SK-N-SH (cell line): ENCODE measurements at regions not wholly inside any gene's neighbourhood (a gene's known extent, or its start where the extent isn't known, plus 50 kb on each side); places are given as distances from the start of the nearest gene placed in this dataset.

Source experiments
- CTCF ChIA-PET: fragments of 300-600, 350-600 bp; formaldehyde crosslinking; extraction: SDS; loops from one replicate; lab custom pipeline; 2021; lab: Yijun Ruan, JAX
- POLR2A ChIA-PET: fragments of 350-600 bp; sonication (Branson Sonifier 250); formaldehyde crosslinking; extraction: SDS; loops from one replicate; lab custom pipeline; 2020; ENCODE audit warnings: antibody characterized with exemption, inconsistent platforms; lab: Yijun Ruan, JAX
- DNase-seq: peaks from one replicate; pipeline ENCODE4 v3.0.0; 2012
- H2AFZ ChIP-seq: fragments of 200-600 bp; sonication (generic); 2 replicates; pipeline ENCODE4 v1.8.1; 2016; ENCODE audit warnings: antibody characterized with exemption, mild to moderate bottlenecking, low read depth
- H3F3A ChIP-seq: fragments of 200-600 bp; sonication (generic); replicated peaks from 2 replicates; pipeline ENCODE3; 2016; ENCODE audit warnings: antibody characterized with exemption, mild to moderate bottlenecking; ENCODE audit not compliant: insufficient read depth
- H3K27ac ChIP-seq, 2 experiments: fragments of 200-500 bp in 1 of 2; fragments of 200-600 bp in 1 of 2; sonication (Bioruptor generic) in 1 of 2; sonication (generic), shearing (Covaris generic) in 1 of 2; 2 replicates each; pipeline versions ENCODE4 v1.5.1 to v1.6.1; 2014 to 2016; ENCODE audit warnings: low read depth in 2 of 2, inconsistent platforms in 1 of 2, low read length in 1 of 2, mild to moderate bottlenecking in 1 of 2, mixed read lengths in 1 of 2
- H3K27me3 ChIP-seq: fragments of 200-600 bp; sonication (generic), shearing (Covaris generic); 2 replicates; pipeline ENCODE4 v1.6.1; 2016; ENCODE audit warnings: mixed run types; ENCODE audit not compliant: insufficient read depth
- H3K36me3 ChIP-seq, 2 experiments: fragments of 200-500 bp in 1 of 2; fragments of 200-600 bp in 1 of 2; sonication (Bioruptor generic) in 1 of 2; sonication (generic) in 1 of 2; replicated peaks in 1 of 2; 2 replicates each; pipeline versions ENCODE3 to v1.5.1; 2014 to 2016; ENCODE audit warnings: low read length in 1 of 2, mild to moderate bottlenecking in 1 of 2; ENCODE audit not compliant: insufficient read depth in 2 of 2, control insufficient read depth in 1 of 2
- H3K4me1 ChIP-seq, 2 experiments: fragments of 200-500 bp in 1 of 2; fragments of 200-600 bp in 1 of 2; sonication (Bioruptor generic) in 1 of 2; sonication (generic), shearing (Covaris generic) in 1 of 2; 2 replicates each; pipeline versions ENCODE4 v1.5.1 to v1.6.1; 2014 to 2016; ENCODE audit warnings: low read depth in 1 of 2, low read length in 1 of 2, mixed run types in 1 of 2; ENCODE audit not compliant: insufficient read depth in 2 of 2, control insufficient read depth in 1 of 2
- H3K4me2 ChIP-seq: fragments of 200-600 bp; sonication (generic), shearing (Covaris generic); 2 replicates; pipeline ENCODE4 v1.6.1; 2017; ENCODE audit warnings: mixed run types
- H3K4me3 ChIP-seq, 2 experiments: fragments of 200-500 bp in 1 of 2; fragments of 200-600 bp in 1 of 2; sonication (Bioruptor generic) in 1 of 2; sonication (generic), shearing (Covaris generic) in 1 of 2; 2 replicates each; pipeline versions ENCODE4 v1.5.1 to v1.8.1; 2014 to 2016; ENCODE audit warnings: low read depth in 2 of 2, inconsistent platforms in 1 of 2, low read length in 1 of 2, mild to moderate bottlenecking in 1 of 2, mixed read lengths in 1 of 2, moderate library complexity in 1 of 2
- H3K79me2 ChIP-seq: fragments of 200-600 bp; sonication (generic); 2 replicates; pipeline ENCODE4 v1.8.1; 2017; ENCODE audit warnings: mild to moderate bottlenecking; ENCODE audit not compliant: insufficient read depth
- H3K9ac ChIP-seq: fragments of 200-600 bp; sonication (generic); 2 replicates; pipeline ENCODE4 v1.6.1; 2017; ENCODE audit warnings: mixed run types
- H3K9me2 ChIP-seq: fragments of 200-600 bp; sonication (generic); 2 replicates; pipeline ENCODE4 v1.6.1; 2017; ENCODE audit warnings: mixed run types
- H3K9me3 ChIP-seq: fragments of 200-600 bp; sonication (generic); 2 replicates; pipeline ENCODE4 v1.6.1; 2017; ENCODE audit warnings: mixed run types, mild to moderate bottlenecking, moderate library complexity
- H4K20me1 ChIP-seq: fragments of 200-600 bp; sonication (generic); 2 replicates; pipeline ENCODE4 v1.6.1; 2017; ENCODE audit warnings: mild to moderate bottlenecking, mixed run types; ENCODE audit not compliant: insufficient read depth
- EP300 ChIP-seq, 2 experiments: IDR thresholded peaks; 2 replicates each; pipeline versions ENCODE4 v1.4.0 to v1.6.1; 2012; ENCODE audit warnings: borderline replicate concordance in 1 of 2, low read depth in 1 of 2, low read length in 1 of 2
- FOXJ3 ChIP-seq: sonication (generic); formaldehyde crosslinking; IDR thresholded peaks from 2 replicates; pipeline ENCODE4 v1.5.1; 2020; ENCODE audit warnings: mild to moderate bottlenecking, missing genetic modification reagents
- FOXM1 ChIP-seq: IDR thresholded peaks from 2 replicates; pipeline ENCODE4 v1.4.0; 2012; ENCODE audit warnings: low read depth, mild to moderate bottlenecking
- GABPA ChIP-seq: IDR thresholded peaks from 2 replicates; pipeline ENCODE4 v1.4.0; 2012; ENCODE audit warnings: low read depth, mild to moderate bottlenecking
- GATA2 ChIP-seq: sonication (generic); formaldehyde crosslinking; IDR thresholded peaks from 2 replicates; pipeline ENCODE4 v1.5.0; 2020; ENCODE audit warnings: mild to moderate bottlenecking, missing genetic modification reagents
- IRF3 ChIP-seq: fragments of 150-350 bp; IDR thresholded peaks from 2 replicates; pipeline ENCODE4 v1.6.1; 2016; ENCODE audit warnings: mild to moderate bottlenecking, low read depth, low read length
- JUND ChIP-seq: IDR thresholded peaks from 2 replicates; pipeline ENCODE4 v1.4.0; 2012
- NFIC ChIP-seq: IDR thresholded peaks from 2 replicates; pipeline ENCODE4 v1.4.0; 2012; ENCODE audit warnings: borderline replicate concordance
- NRF1 ChIP-seq: IDR thresholded peaks from 2 replicates; pipeline ENCODE4 v1.6.1; 2012; ENCODE audit warnings: low read depth, mild to moderate bottlenecking, low read length
- PBX3 ChIP-seq: IDR thresholded peaks from 2 replicates; pipeline ENCODE4; 2012
- POLR2AphosphoS5 ChIP-seq: IDR thresholded peaks from 2 replicates; pipeline ENCODE4 v1.6.1; 2012; ENCODE audit warnings: low read depth, low read length
- RCOR1 ChIP-seq: fragments of 150-350 bp; IDR thresholded peaks from 2 replicates; pipeline ENCODE4 v1.6.1; 2017; ENCODE audit warnings: antibody characterized with exemption, low read length
- SMC3 ChIP-seq: IDR thresholded peaks from 2 replicates; pipeline ENCODE4 v1.6.1; 2012; ENCODE audit warnings: low read depth, low read length, improper control_type of control experiment
- TAF1 ChIP-seq: IDR thresholded peaks from 2 replicates; pipeline ENCODE4 v1.6.1; 2012; ENCODE audit warnings: low read depth, mild to moderate bottlenecking, low read length, moderate library complexity, borderline replicate concordance
- TCF12 ChIP-seq: IDR thresholded peaks from 2 replicates; pipeline ENCODE4 v1.4.0; 2012
- USF1 ChIP-seq: IDR thresholded peaks from 2 replicates; pipeline ENCODE4 v1.4.0; 2012; ENCODE audit warnings: low read depth, borderline replicate concordance
- ZBTB33 ChIP-seq: IDR thresholded peaks from 2 replicates; pipeline ENCODE4 v1.4.0; 2012; ENCODE audit warnings: low read depth, borderline replicate concordance
- WGBS: methylation state at CpG from one replicate; pipeline ENCODE4 v1.1.6; 2017; ENCODE audit warnings: low lambda C conversion rate; 5-methylcytosine and 5-hydroxymethylcytosine counted together

GRCh38 chr13:99145461-99145860 is 55.2 kb upstream of the UBAC2 start:
- no peak overlapping the region for H2AFZ ChIP-seq
- no peak for DNase-seq
- H3K4me2 ChIP-seq = no peak overlapping the region
- no peaks in the 10 kb centered on the region for H3K9me3 ChIP-seq
- H3K27me3 ChIP-seq = no peaks in the 10 kb centered on the region
- no peaks in the 10 kb centered on the region for H3K9me2 ChIP-seq
- H3K4me3 ChIP-seq = no peak overlapping the region
- H3K27ac ChIP-seq = no peak overlapping the region
- no peaks in the 10 kb centered on the region for H3K36me3 ChIP-seq
- H3K79me2 ChIP-seq = no peaks in the 10 kb centered on the region
- no peak overlapping the region for H3K9ac ChIP-seq
- WGBS = 42% methylated on average over 4 of the region's 4 CpGs
- H4K20me1 ChIP-seq = no peaks in the 10 kb centered on the region
- TF ChIP-seq ZBTB33 = no peak
- no peak for TF ChIP-seq NFIC
- TF ChIP-seq FOXJ3 (CRISPR knock-in tag) = no peak
- no peak for TF ChIP-seq POLR2AphosphoS5
- TF ChIP-seq PBX3 = no peak
- no peak for TF ChIP-seq RCOR1
- no peak for TF ChIP-seq SMC3
- TF ChIP-seq NRF1 = no peak
- no peak for TF ChIP-seq TAF1
- TF ChIP-seq TCF12 = no peak
- no peak for TF ChIP-seq GABPA
- TF ChIP-seq IRF3 = no peak
- no peak for TF ChIP-seq USF1
- TF ChIP-seq FOXM1 = no peak
- no peak for TF ChIP-seq JUND
- no peak for TF ChIP-seq EP300 (IDR thresholded peaks at IDR 0.05; ENCODE audit: borderline replicate concordance in 1 of 2, low read depth in 1 of 2, low read length in 1 of 2)
- no peak for TF ChIP-seq GATA2 (CRISPR knock-in tag)
- TF ChIP-seq, all 33 proteins: peak for 0
- CTCF ChIA-PET = interaction anchor here (1.1 kb wide), 1 partner anchor 31 kb away, joined by 3 read pairs; no protein-coding TSS in a partner anchor
- H3F3A ChIP-seq = no peaks in the 10 kb centered on the region
- POLR2A ChIA-PET = no interaction called here
- no peaks in the 10 kb centered on the region for H3K4me1 ChIP-seq
